GM23248 (cell line): ENCODE measurements at regions not wholly inside any gene's neighbourhood (a gene's known extent, or its start where the extent isn't known, plus 50 kb on each side); places are given as distances from the start of the nearest gene placed in this dataset.

Experiments
- DNase-seq: peaks from one replicate; pipeline ENCODE4 v3.0.0-alpha.2; 2015
- H2AFZ ChIP-seq: fragments of 200-600 bp; sonication (generic); 2 replicates; pipeline ENCODE4 v1.6.1; 2016; ENCODE audit warnings: antibody characterized with exemption
- H3F3A ChIP-seq: fragments of 200-600 bp; sonication (generic); 2 replicates; pipeline ENCODE4 v1.6.1; 2016; ENCODE audit warnings: mild to moderate bottlenecking, antibody characterized with exemption, mixed run types; ENCODE audit not compliant: insufficient read depth
- H3K27ac ChIP-seq: fragments of 200-600 bp; sonication (generic); 2 replicates; pipeline ENCODE4 v1.5.1; 2016; ENCODE audit warnings: mild to moderate bottlenecking
- H3K27me3 ChIP-seq: fragments of 200-600 bp; sonication (generic); replicated peaks from 2 replicates; pipeline ENCODE4 v1.6.1; 2016; ENCODE audit warnings: mild to moderate bottlenecking; ENCODE audit not compliant: insufficient read depth
- H3K36me3 ChIP-seq: fragments of 200-600 bp; sonication (generic); 2 replicates; pipeline ENCODE4 v1.6.1; 2016; ENCODE audit warnings: low read depth, mild to moderate bottlenecking
- H3K4me1 ChIP-seq: fragments of 200-600 bp; sonication (generic); 2 replicates; pipeline ENCODE4 v1.6.1; 2016; ENCODE audit warnings: mild to moderate bottlenecking; ENCODE audit not compliant: insufficient read depth
- H3K4me2 ChIP-seq: fragments of 200-600 bp; sonication (generic); one replicate; pipeline ENCODE4 v1.6.1; 2016; ENCODE audit warnings: mild to moderate bottlenecking; ENCODE audit not compliant: unreplicated experiment
- H3K4me3 ChIP-seq: fragments of 200-600 bp; sonication (generic); 2 replicates; pipeline ENCODE4 v1.5.1; 2016; ENCODE audit warnings: mild to moderate bottlenecking
- H3K79me2 ChIP-seq: fragments of 200-600 bp; sonication (generic); 2 replicates; pipeline ENCODE4 v1.6.1; 2016; ENCODE audit warnings: mild to moderate bottlenecking; ENCODE audit not compliant: insufficient read depth
- H3K9ac ChIP-seq: fragments of 200-600 bp; sonication (generic); 2 replicates; pipeline ENCODE4 v1.6.1; 2016; ENCODE audit warnings: mild to moderate bottlenecking
- H3K9me2 ChIP-seq: fragments of 200-600 bp; sonication (generic); 2 replicates; pipeline ENCODE4 v1.6.1; 2016; ENCODE audit warnings: mixed run types, mild to moderate bottlenecking, moderate library complexity; ENCODE audit not compliant: insufficient read depth
- H3K9me3 ChIP-seq: fragments of 200-600 bp; sonication (generic); one replicate; pipeline ENCODE4 v1.6.1; 2017; ENCODE audit warnings: low read depth
- H4K20me1 ChIP-seq: fragments of 200-600 bp; sonication (generic); 2 replicates; pipeline ENCODE4 v1.6.0; 2016; ENCODE audit not compliant: insufficient read depth
- EZH2 ChIP-seq: fragments of 200-600 bp; sonication (generic); IDR thresholded peaks from 2 replicates; pipeline ENCODE4 v1.6.1; 2018; ENCODE audit warnings: antibody characterized with exemption, mild to moderate bottlenecking; ENCODE audit not compliant: insufficient read depth, poor library complexity, severe bottlenecking
- EZH2phosphoT487 ChIP-seq: fragments of 200-600 bp; sonication (generic); IDR thresholded peaks from 2 replicates; pipeline ENCODE4 v1.6.1; 2018; ENCODE audit warnings: antibody characterized with exemption, moderate library complexity, mild to moderate bottlenecking, low read depth; ENCODE audit not compliant: insufficient read depth
- WGBS, 2 experiments: methylation state at CpG; one replicate each; pipeline ENCODE4 v1.1.6; 2015 to 2017; ENCODE audit warnings: low lambda C conversion rate in 2 of 2, low coverage in 1 of 2; ENCODE audit errors: missing lambda C conversion rate in 2 of 2; 5-methylcytosine and 5-hydroxymethylcytosine counted together
- in situ Hi-C: fragments of 300-500 bp; cut with MboI; formaldehyde crosslinking; loops from 2 replicates; pipeline ENCODE4 v1.15.0; 2020

DNA sequence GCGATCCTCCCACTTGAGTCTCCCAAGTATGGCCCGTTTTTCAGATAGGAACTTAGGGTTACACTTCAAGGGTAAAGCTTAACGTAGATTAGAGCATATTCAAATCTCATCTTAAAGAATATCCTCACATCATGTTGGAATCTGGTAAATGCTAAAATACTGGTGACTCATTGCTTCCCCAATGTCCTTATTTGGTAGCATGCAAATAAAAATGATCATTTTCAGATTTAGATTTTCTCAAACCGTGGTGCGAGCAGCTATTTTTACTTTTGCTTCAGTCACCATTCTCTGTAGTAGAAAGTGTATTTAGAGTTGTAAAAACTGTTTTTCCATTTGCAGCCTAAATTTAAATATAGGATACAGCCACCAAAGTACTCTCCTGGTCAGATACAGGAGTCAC lies 101.5 kb upstream of the MAML3 start:
- Histone ChIP-seq H4K20me1 (no peaks in the 10 kb centered on the region), H3K9me2 (no peaks in the 10 kb centered on the region), H2AFZ (no peak overlapping the region), H3K79me2 (no peaks in the 10 kb centered on the region), H3K27ac (peak overlapping the region; percentile 47; the same call in 1 of the 2 replicates), H3K4me2 (peak overlapping the region; percentile 13), H3K4me1 (peaks cover 47% of the 10 kb centered on the region), H3K9me3 (no peaks in the 10 kb centered on the region), H3K9ac (no peak overlapping the region), H3K27me3 (no peaks in the 10 kb centered on the region), H3F3A (peaks cover 32% of the 10 kb centered on the region; the same call in 1 of the 2 replicates), H3K4me3 (no peak overlapping the region), H3K36me3 (no peaks in the 10 kb centered on the region)
- WGBS, 2 experiments, result 70 to 71% methylated on average over 5 of the region's 5 CpGs
- TF ChIP-seq EZH2 (no peak), EZH2phosphoT487 (no peak)
- in situ Hi-C loops, result loop anchor here (25.0 kb wide), 1 partner anchor 518 kb away; no protein-coding TSS in a partner anchor
- peak; percentile 60 for DNase-seq

DNA sequence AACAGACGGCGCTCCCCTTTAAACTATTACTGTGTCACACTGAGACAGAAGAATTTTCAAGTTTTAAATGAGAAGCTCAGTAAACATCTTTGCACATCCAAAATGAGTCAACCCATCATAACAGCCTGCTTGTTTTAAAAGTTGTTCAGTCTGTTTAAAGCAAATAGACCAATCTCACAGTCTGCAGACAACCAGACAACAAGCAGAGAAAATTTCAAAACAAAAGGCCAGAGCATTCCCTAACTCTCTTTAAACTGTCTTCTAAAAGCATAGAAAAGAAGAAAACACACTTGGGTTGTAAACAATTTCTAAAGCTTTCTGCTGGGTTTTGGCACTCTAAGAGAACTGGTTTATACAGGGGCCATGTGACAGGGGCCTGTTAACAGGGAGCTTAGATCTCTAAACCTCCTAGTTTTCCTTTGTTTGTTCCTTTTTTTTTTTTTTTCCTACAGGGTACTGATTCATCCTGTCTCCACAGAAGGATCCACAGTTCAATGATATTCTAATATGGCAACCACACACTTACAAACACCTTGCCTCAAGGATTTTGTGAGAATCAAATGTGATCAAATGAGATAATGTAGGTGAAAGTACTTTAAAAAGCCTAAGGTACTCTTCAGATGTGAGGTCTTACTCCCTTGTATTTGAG lies 100.8 kb upstream of the MAML3 start:
- Histone ChIP-seq H2AFZ (peak overlapping the region; percentile 55), H3K9me2 (no peaks in the 10 kb centered on the region), H3K4me1 (peaks cover 41% of the 10 kb centered on the region)

GRCh38 chr4:140253556-140254027 lies 99.6 kb upstream of the MAML3 start:
- no peak for DNase-seq
- Histone ChIP-seq H3K27me3 (no peaks in the 10 kb centered on the region), H3K79me2 (no peaks in the 10 kb centered on the region), H3K4me1 (peaks cover 39% of the 10 kb centered on the region), H3K4me2 (peak overlapping the region; percentile 45), H3K4me3 (peak overlapping the region; percentile 67), H3K9ac (peak overlapping the region; percentile 82), H3K9me3 (no peaks in the 10 kb centered on the region), H3K36me3 (no peaks in the 10 kb centered on the region), H3F3A (peaks cover 32% of the 10 kb centered on the region; the same call in 1 of the 2 replicates), H3K27ac (no peak overlapping the region), H2AFZ (peak overlapping the region; percentile 74), H4K20me1 (no peaks in the 10 kb centered on the region), H3K9me2 (no peaks in the 10 kb centered on the region)
- WGBS, 2 experiments, result 62 to 66% methylated on average over 8 of the region's 8 CpGs
- TF ChIP-seq EZH2 (no peak), EZH2phosphoT487 (no peak)
- in situ Hi-C loops, result loop anchor here (25.0 kb wide), 1 partner anchor 516 kb away; no protein-coding TSS in a partner anchor

More for the DNA sequence above, 100.8 kb upstream of the MAML3 start:
- Histone ChIP-seq H3K27ac (peak overlapping the region; percentile 47), H3K36me3 (no peaks in the 10 kb centered on the region), H3K79me2 (no peaks in the 10 kb centered on the region), H3K9me3 (no peaks in the 10 kb centered on the region), H3K9ac (peak overlapping the region; percentile 21; the same call in 1 of the 2 replicates), H3K4me3 (no peak overlapping the region), H4K20me1 (no peaks in the 10 kb centered on the region), H3K27me3 (no peaks in the 10 kb centered on the region), H3F3A (peaks cover 32% of the 10 kb centered on the region; the same call in 1 of the 2 replicates), H3K4me2 (peak overlapping the region; percentile 31)
- no peak for TF ChIP-seq EZH2
- no peak for TF ChIP-seq EZH2phosphoT487
- DNase-seq, result peak; percentile 47
- 86 to 89% methylated on average over 2 of the region's 2 CpGs for WGBS, 2 experiments
- in situ Hi-C loops, result loop anchor here (25.0 kb wide), 1 partner anchor 517 kb away; no protein-coding TSS in a partner anchor

- in situ Hi-C loops, result loop anchor here (25.0 kb wide), 1 partner anchor 516 kb away; no protein-coding TSS in a partner anchor
- WGBS, 2 experiments, result 1 to 7% methylated on average over 18 to 59 of the region's 72 CpGs
- peaks cover 39% of the 10 kb centered on the region for H3K4me1 ChIP-seq
Observed at GRCh38 chr4:140252742-140253555, 99.0 kb upstream of the MAML3 start.

More at GRCh38 chr4:140252742-140253555, 99.0 kb upstream of the MAML3 start:
- no peak for TF ChIP-seq EZH2
- no peak for TF ChIP-seq EZH2phosphoT487
- Histone ChIP-seq H3K27ac (peak overlapping the region; percentile 12), H3K4me2 (peak overlapping the region; percentile 45), H3K9me2 (no peaks in the 10 kb centered on the region), H2AFZ (peak overlapping the region; percentile 74), H3K36me3 (no peaks in the 10 kb centered on the region), H4K20me1 (no peaks in the 10 kb centered on the region), H3K9me3 (no peaks in the 10 kb centered on the region), H3K27me3 (no peaks in the 10 kb centered on the region), H3K9ac (peak overlapping the region; percentile 82), H3K79me2 (no peaks in the 10 kb centered on the region), H3F3A (peaks cover 31% of the 10 kb centered on the region; the same call in 1 of the 2 replicates), H3K4me3 (peak overlapping the region; percentile 67)
- DNase-seq, result peak; percentile 76
